ENCODE measurements at regions not wholly inside any gene's neighbourhood (a gene's known extent, or its start where the extent isn't known, plus 50 kb on each side); places are given as distances from the start of the nearest gene placed in this dataset.

- DNase-seq = no peak
- in situ Hi-C loops (cut with HindIII; ENCODE audit: low pct_ligation_motif_present, low pct_unique_long_range_greater_than_20kb, low sequenced_read_pairs) = no loop called here
These were observed 103.0 kb upstream of the RAPGEF2 start for GRCh38 chr4:158999849-159000248.

GRCh38 chr4:159002950-159003349 lies 99.9 kb upstream of the RAPGEF2 start:
- DNase-seq = no peak
- in situ Hi-C loops (cut with HindIII; ENCODE audit: low pct_ligation_motif_present, low pct_unique_long_range_greater_than_20kb, low sequenced_read_pairs) = no loop called here

GRCh38 chr4:159003420-159004253 lies 99.2 kb upstream of the RAPGEF2 start:
- in situ Hi-C loops (cut with HindIII; ENCODE audit: low pct_ligation_motif_present, low pct_unique_long_range_greater_than_20kb, low sequenced_read_pairs) = no loop called here
- no peak for DNase-seq

- in situ Hi-C loops (cut with HindIII; ENCODE audit: low pct_ligation_motif_present, low pct_unique_long_range_greater_than_20kb, low sequenced_read_pairs) = no loop called here
- no peak for DNase-seq
These were observed 96.7 kb upstream of the RAPGEF2 start for GRCh38 chr4:159006202-159006601.

- no peak for DNase-seq
- in situ Hi-C loops (cut with HindIII; ENCODE audit: low pct_ligation_motif_present, low pct_unique_long_range_greater_than_20kb, low sequenced_read_pairs) = no loop called here
These were observed 94.2 kb upstream of the RAPGEF2 start for GRCh38 chr4:159008671-159009070.

- in situ Hi-C loops (cut with HindIII; ENCODE audit: low pct_ligation_motif_present, low pct_unique_long_range_greater_than_20kb, low sequenced_read_pairs) = no loop called here
- DNase-seq = no peak
These were observed 93.4 kb upstream of the RAPGEF2 start for GRCh38 chr4:159009521-159009920.

- in situ Hi-C loops (cut with HindIII; ENCODE audit: low pct_ligation_motif_present, low pct_unique_long_range_greater_than_20kb, low sequenced_read_pairs) = no loop called here
- no peak for DNase-seq
These were observed 92.8 kb upstream of the RAPGEF2 start for GRCh38 chr4:159010100-159010499.

- in situ Hi-C loops (cut with HindIII; ENCODE audit: low pct_ligation_motif_present, low pct_unique_long_range_greater_than_20kb, low sequenced_read_pairs) = no loop called here
- DNase-seq = peak; percentile 61
These were observed 92.2 kb upstream of the RAPGEF2 start for GRCh38 chr4:159010563-159011260.

GRCh38 chr4:159012381-159012780 lies 90.5 kb upstream of the RAPGEF2 start:
- in situ Hi-C loops (cut with HindIII; ENCODE audit: low pct_ligation_motif_present, low pct_unique_long_range_greater_than_20kb, low sequenced_read_pairs) = no loop called here
- DNase-seq = peak; percentile 61

GRCh38 chr4:159013692-159014091 lies 89.2 kb upstream of the RAPGEF2 start:
- DNase-seq = no peak
- in situ Hi-C loops (cut with HindIII; ENCODE audit: low pct_ligation_motif_present, low pct_unique_long_range_greater_than_20kb, low sequenced_read_pairs) = no loop called here

GRCh38 chr4:159014859-159015258 lies 88.0 kb upstream of the RAPGEF2 start:
- DNase-seq = no peak
- in situ Hi-C loops (cut with HindIII; ENCODE audit: low pct_ligation_motif_present, low pct_unique_long_range_greater_than_20kb, low sequenced_read_pairs) = no loop called here

- no peak for DNase-seq
These were observed 87.0 kb upstream of the RAPGEF2 start for GRCh38 chr4:159015841-159016240.

GRCh38 chr4:159016593-159017024 lies 86.3 kb upstream of the RAPGEF2 start:
- in situ Hi-C loops (cut with HindIII; ENCODE audit: low pct_ligation_motif_present, low pct_unique_long_range_greater_than_20kb, low sequenced_read_pairs) = no loop called here
- DNase-seq = peak; percentile 49

More at GRCh38 chr4:159015841-159016240, 87.0 kb upstream of the RAPGEF2 start:
- in situ Hi-C loops (cut with HindIII; ENCODE audit: low pct_ligation_motif_present, low pct_unique_long_range_greater_than_20kb, low sequenced_read_pairs) = no loop called here

GRCh38 chr4:159017323-159018026 lies 85.4 kb upstream of the RAPGEF2 start:
- no peak for DNase-seq

GRCh38 chr4:159018062-159018629 lies 84.7 kb upstream of the RAPGEF2 start:
- DNase-seq = no peak
- in situ Hi-C loops (cut with HindIII; ENCODE audit: low pct_ligation_motif_present, low pct_unique_long_range_greater_than_20kb, low sequenced_read_pairs) = no loop called here

More at GRCh38 chr4:159017323-159018026, 85.4 kb upstream of the RAPGEF2 start:
- in situ Hi-C loops (cut with HindIII; ENCODE audit: low pct_ligation_motif_present, low pct_unique_long_range_greater_than_20kb, low sequenced_read_pairs) = no loop called here

- in situ Hi-C loops (cut with HindIII; ENCODE audit: low pct_ligation_motif_present, low pct_unique_long_range_greater_than_20kb, low sequenced_read_pairs) = no loop called here
- DNase-seq = no peak
These were observed 83.5 kb upstream of the RAPGEF2 start for GRCh38 chr4:159019356-159019755.

- in situ Hi-C loops (cut with HindIII; ENCODE audit: low pct_ligation_motif_present, low pct_unique_long_range_greater_than_20kb, low sequenced_read_pairs) = no loop called here
- no peak for DNase-seq
These were observed 81.1 kb upstream of the RAPGEF2 start for GRCh38 chr4:159021597-159022385.

- DNase-seq = no peak
- in situ Hi-C loops (cut with HindIII; ENCODE audit: low pct_ligation_motif_present, low pct_unique_long_range_greater_than_20kb, low sequenced_read_pairs) = no loop called here
These were observed 79.1 kb upstream of the RAPGEF2 start for GRCh38 chr4:159023741-159024140.
